AG04450 (cell line): ENCODE measurements at regions not wholly inside any gene's neighbourhood (a gene's known extent, or its start where the extent isn't known, plus 50 kb on each side); places are given as distances from the start of the nearest gene placed in this dataset.

Experiments
- CTCF ChIA-PET: fragments of 300-600, 350-600 bp; formaldehyde crosslinking; extraction: SDS; loops from one replicate; lab custom pipeline; 2022; ENCODE audit warnings: antibody characterized with exemption, inconsistent platforms; lab: Charles Lee
- POLR2A ChIA-PET: fragments of 350-600 bp; formaldehyde crosslinking; extraction: SDS; loops from one replicate; lab custom pipeline; 2021; ENCODE audit warnings: antibody characterized with exemption, inconsistent platforms; lab: Yijun Ruan, JAX
- DNase-seq: peaks from one replicate; pipeline ENCODE4 v3.0.0-alpha.2; 2011; ENCODE audit warnings: low read depth, low spot score
- H3K27ac ChIP-seq: one replicate; pipeline ENCODE4 v1.5.1; 2012; ENCODE audit warnings: low read depth, low read length, control low read depth
- H3K27me3 ChIP-seq: one replicate; pipeline ENCODE4 v1.6.0; 2012; ENCODE audit warnings: low read length; ENCODE audit not compliant: control insufficient read depth, insufficient read depth
- H3K4me3 ChIP-seq: 2 replicates; pipeline ENCODE4 v1.5.1; 2011; ENCODE audit warnings: mild to moderate bottlenecking, low read depth, low read length, control low read depth
- H3K9me3 ChIP-seq: 2 replicates; pipeline ENCODE4 v1.5.1; 2012; ENCODE audit warnings: low read length; ENCODE audit not compliant: control insufficient read depth, insufficient read depth
- CTCF ChIP-seq: IDR thresholded peaks from 2 replicates; pipeline ENCODE4 v1.5.1; 2011; ENCODE audit warnings: low read depth, low read length, control low read depth, inconsistent platforms

DNA sequence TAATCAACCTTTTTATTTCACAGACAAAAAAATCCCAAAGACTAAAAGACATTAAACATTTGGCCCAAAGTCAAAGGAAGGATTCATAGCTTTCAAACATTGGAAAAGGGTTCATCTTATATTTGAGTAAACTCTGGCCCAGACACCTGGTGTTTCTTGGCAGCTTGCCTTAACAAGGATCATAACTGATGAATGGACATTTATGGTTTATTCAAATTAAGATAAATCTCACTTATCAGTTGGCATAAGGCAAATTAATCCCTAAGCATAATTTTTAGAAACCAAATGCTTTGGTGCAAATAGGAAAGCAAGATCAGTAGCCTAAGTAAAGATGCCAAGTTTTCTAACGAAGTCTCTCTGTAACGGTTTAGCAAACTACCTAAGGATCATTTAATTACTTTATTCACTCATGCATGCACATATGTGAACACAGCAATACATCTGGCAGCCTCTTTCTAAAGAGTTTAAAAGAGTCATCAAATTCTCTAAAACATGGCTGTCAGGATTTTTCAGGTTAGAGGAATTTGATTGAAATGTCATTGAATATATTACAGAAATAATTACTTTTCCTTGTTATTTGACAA lies 323.4 kb upstream of the RBMS1 start:
- H3K27ac ChIP-seq = no peak overlapping the region
- no peak for DNase-seq
- H3K27me3 ChIP-seq = no peaks in the 10 kb centered on the region
- no peak overlapping the region for H3K4me3 ChIP-seq
- TF ChIP-seq CTCF = no peak
- H3K9me3 ChIP-seq = no peaks in the 10 kb centered on the region
- POLR2A ChIA-PET = no interaction called here
- CTCF ChIA-PET = no interaction called here

GRCh38 chr2:160820691-160821090 lies 327.1 kb upstream of the RBMS1 start:
- no peak overlapping the region for H3K27ac ChIP-seq
- POLR2A ChIA-PET = no interaction called here

GRCh38 chr2:160822006-160822405 lies 328.4 kb upstream of the RBMS1 start:
- Histone ChIP-seq H3K9me3 (peaks cover 7% of the 10 kb centered on the region; the same call in 1 of the 2 replicates), H3K27me3 (no peaks in the 10 kb centered on the region), H3K4me3 (no peak overlapping the region), H3K27ac (no peak overlapping the region)
- ChIA-PET CTCF (no interaction called here), POLR2A (no interaction called here)
- no peak for DNase-seq
- TF ChIP-seq CTCF = no peak

More at GRCh38 chr2:160820691-160821090, 327.1 kb upstream of the RBMS1 start:
- H3K4me3 ChIP-seq = no peak overlapping the region
- H3K9me3 ChIP-seq = no peaks in the 10 kb centered on the region
- no peak for DNase-seq
- no peak for TF ChIP-seq CTCF
- CTCF ChIA-PET = no interaction called here
- no peaks in the 10 kb centered on the region for H3K27me3 ChIP-seq

GRCh38 chr2:160825433-160825832 lies 331.8 kb upstream of the RBMS1 start:
- Histone ChIP-seq H3K27ac (no peak overlapping the region), H3K4me3 (no peak overlapping the region), H3K9me3 (peaks cover 7% of the 10 kb centered on the region; the same call in 1 of the 2 replicates), H3K27me3 (no peaks in the 10 kb centered on the region)
- DNase-seq = no peak
- no peak for TF ChIP-seq CTCF
- ChIA-PET POLR2A (no interaction called here), CTCF (no interaction called here)

GRCh38 chr2:160826496-160826895 lies 332.9 kb upstream of the RBMS1 start:
- no peak for DNase-seq
- CTCF ChIA-PET = no interaction called here

More at GRCh38 chr2:160826496-160826895, 332.9 kb upstream of the RBMS1 start:
- POLR2A ChIA-PET = no interaction called here
- no peak overlapping the region for H3K27ac ChIP-seq
- H3K4me3 ChIP-seq = no peak overlapping the region
- peaks cover 7% of the 10 kb centered on the region; the same call in 1 of the 2 replicates for H3K9me3 ChIP-seq
- H3K27me3 ChIP-seq = no peaks in the 10 kb centered on the region
- TF ChIP-seq CTCF = no peak
